AG08396 (cell line): ENCODE measurements at regions not wholly inside any gene's neighbourhood (a gene's known extent, or its start where the extent isn't known, plus 50 kb on each side); places are given as distances from the start of the nearest gene placed in this dataset.

Source experiments
- DNase-seq: peaks from one replicate; pipeline ENCODE4 v3.0.0; 2012; ENCODE audit warnings: low spot score, mixed read lengths

GRCh38 chr5:164351245-164351834 lies 845.9 kb downstream of the MAT2B start:
- no peak for DNase-seq

- no peak for DNase-seq
Measured at GRCh38 chr5:164352695-164353094, 847.3 kb downstream of the MAT2B start.

- DNase-seq, result no peak
Measured at GRCh38 chr5:164353155-164353554, 847.7 kb downstream of the MAT2B start.

GRCh38 chr5:164354139-164354751 lies 848.8 kb downstream of the MAT2B start:
- DNase-seq, result no peak

GRCh38 chr5:164355267-164355830 lies 849.9 kb downstream of the MAT2B start:
- DNase-seq, result no peak

- DNase-seq, result no peak
Measured at GRCh38 chr5:164356790-164357189, 851.4 kb downstream of the MAT2B start.

- DNase-seq, result no peak
Measured at GRCh38 chr5:164357395-164358033, 852.1 kb downstream of the MAT2B start.

GRCh38 chr5:164358531-164359259 lies 853.3 kb downstream of the MAT2B start:
- no peak for DNase-seq

GRCh38 chr5:164359260-164360255 lies 854.1 kb downstream of the MAT2B start:
- DNase-seq, result no peak

- DNase-seq, result no peak
Measured at GRCh38 chr5:164360589-164360988, 855.2 kb downstream of the MAT2B start.

- DNase-seq, result no peak
Measured at GRCh38 chr5:164361986-164362385, 856.6 kb downstream of the MAT2B start.

- no peak for DNase-seq
Measured at GRCh38 chr5:164362835-164363234, 857.4 kb downstream of the MAT2B start.

- DNase-seq, result no peak
Measured at GRCh38 chr5:164364237-164365208, 859.1 kb downstream of the MAT2B start.

GRCh38 chr5:164370841-164371240 lies 865.4 kb downstream of the MAT2B start:
- DNase-seq, result no peak

- no peak for DNase-seq
Measured at GRCh38 chr5:164372892-164373291, 867.5 kb downstream of the MAT2B start.

GRCh38 chr5:164373876-164374275 lies 868.5 kb downstream of the MAT2B start:
- DNase-seq, result no peak

- DNase-seq, result no peak
Measured at GRCh38 chr5:164375051-164375450, 869.6 kb downstream of the MAT2B start.

- DNase-seq, result no peak
Measured at GRCh38 chr5:164376843-164377242, 871.4 kb downstream of the MAT2B start.

- DNase-seq, result no peak
Measured at GRCh38 chr5:164377746-164378145, 872.3 kb downstream of the MAT2B start.

- no peak for DNase-seq
Measured at GRCh38 chr5:164383662-164384061, 878.2 kb downstream of the MAT2B start.
